HG03342 (cell line): ENCODE measurements at regions not wholly inside any gene's neighbourhood (a gene's known extent, or its start where the extent isn't known, plus 50 kb on each side); places are given as distances from the start of the nearest gene placed in this dataset.
"Not testable (repeated sequence)": the region's sequence is repeated elsewhere in the genome, so short reads cannot be mapped to it uniquely, and the experiment has no call there.

Experiments used
- ATAC-seq: cut with Tn5 transposase; IDR thresholded peaks from one replicate; pipeline ENCODE4 v1.9.1; 2021; ENCODE audit warnings: mild to moderate bottlenecking, moderate library complexity; ENCODE audit not compliant: unreplicated experiment

- no peak for ATAC-seq
These were observed 472.4 kb upstream of the UBE2E2 start for GRCh38 chr3:22730701-22731100.

GRCh38 chr3:22731901-22732300, 471.2 kb upstream of the UBE2E2 start:
- no peak for ATAC-seq

- no peak for ATAC-seq
These were observed 470.5 kb upstream of the UBE2E2 start for GRCh38 chr3:22732641-22733040.

GRCh38 chr3:22734207-22734606, 468.9 kb upstream of the UBE2E2 start:
- ATAC-seq, result no peak

DNA sequence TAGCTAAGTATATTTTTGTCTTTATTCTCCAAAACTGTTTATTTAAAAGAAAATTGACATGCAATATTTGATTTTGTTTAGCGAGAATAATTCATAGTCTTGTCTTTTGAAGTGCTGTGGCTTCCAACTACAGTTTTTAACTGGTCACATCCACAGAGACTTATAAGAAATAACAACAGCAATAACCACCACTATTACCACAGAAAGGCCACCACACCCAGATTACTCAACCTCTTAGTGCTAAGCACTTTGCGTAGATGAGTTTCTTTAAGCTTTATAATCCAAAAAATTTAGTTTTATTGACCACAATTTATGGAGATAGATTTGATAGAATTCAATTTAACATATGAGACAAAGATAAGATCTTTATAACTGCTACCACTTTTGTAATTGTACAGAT, 468.4 kb upstream of the UBE2E2 start:
- no peak for ATAC-seq

DNA sequence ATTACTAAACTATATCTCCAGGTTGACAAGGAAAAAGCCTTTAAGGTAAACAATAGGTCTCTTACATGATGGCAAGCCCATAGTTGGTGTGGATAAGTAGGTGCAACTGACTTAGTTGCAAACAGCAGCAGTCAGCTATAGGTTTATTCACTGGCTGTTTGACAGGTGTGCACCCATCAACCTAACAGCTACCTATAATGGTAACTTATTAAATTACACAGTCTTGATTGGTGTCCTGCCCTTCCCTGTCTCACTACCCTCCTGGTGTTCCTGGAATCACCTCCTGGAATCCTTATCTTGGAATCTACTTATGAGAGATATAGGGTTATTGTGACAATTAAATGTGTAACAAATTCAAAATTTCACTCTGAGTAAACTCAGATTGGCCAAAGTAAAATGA, 467.8 kb upstream of the UBE2E2 start:
- no peak for ATAC-seq

- ATAC-seq, result not testable (repeated sequence)
These were observed 459.7 kb upstream of the UBE2E2 start for GRCh38 chr3:22743386-22743785.

DNA sequence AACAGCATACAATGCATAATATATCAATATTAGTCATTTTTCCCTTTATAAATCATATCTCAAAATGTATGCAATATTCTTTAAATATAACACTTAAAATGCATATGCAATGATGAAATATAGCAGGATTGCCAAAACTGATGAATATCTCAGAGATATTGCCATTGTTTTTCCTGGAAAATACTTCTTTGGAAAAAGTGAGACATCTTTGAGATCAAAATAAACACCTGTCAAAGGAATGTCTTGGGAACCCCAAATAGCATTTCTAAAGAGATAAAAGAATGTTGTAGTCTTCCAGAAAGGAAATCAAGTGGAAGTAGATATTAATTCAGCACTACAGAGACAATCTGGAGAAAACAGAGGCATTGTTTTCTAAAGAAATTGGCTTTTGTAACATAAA, 457.8 kb upstream of the UBE2E2 start:
- ATAC-seq, result no peak

DNA sequence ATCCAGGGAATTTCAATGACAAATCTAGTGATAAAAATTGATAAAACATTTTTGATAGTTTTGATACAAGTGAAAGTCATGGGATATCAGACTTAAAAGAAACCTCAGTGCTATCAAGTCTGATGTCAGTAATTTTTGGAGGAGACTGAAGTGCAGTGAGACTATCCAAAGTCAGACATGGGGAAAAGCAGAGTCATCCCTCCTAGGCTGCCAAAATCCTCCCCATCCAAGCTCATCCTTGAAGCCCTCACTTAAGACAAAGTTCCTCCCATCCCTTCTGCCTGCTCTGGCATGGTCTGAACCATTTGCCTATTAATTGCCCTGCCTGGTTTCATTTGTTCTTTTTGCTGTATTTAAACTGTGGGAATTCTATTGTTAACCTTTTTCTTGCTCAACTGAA, 456.9 kb upstream of the UBE2E2 start:
- ATAC-seq, result no peak

- ATAC-seq, result no peak
These were observed 454.6 kb upstream of the UBE2E2 start for GRCh38 chr3:22748453-22749045.

DNA sequence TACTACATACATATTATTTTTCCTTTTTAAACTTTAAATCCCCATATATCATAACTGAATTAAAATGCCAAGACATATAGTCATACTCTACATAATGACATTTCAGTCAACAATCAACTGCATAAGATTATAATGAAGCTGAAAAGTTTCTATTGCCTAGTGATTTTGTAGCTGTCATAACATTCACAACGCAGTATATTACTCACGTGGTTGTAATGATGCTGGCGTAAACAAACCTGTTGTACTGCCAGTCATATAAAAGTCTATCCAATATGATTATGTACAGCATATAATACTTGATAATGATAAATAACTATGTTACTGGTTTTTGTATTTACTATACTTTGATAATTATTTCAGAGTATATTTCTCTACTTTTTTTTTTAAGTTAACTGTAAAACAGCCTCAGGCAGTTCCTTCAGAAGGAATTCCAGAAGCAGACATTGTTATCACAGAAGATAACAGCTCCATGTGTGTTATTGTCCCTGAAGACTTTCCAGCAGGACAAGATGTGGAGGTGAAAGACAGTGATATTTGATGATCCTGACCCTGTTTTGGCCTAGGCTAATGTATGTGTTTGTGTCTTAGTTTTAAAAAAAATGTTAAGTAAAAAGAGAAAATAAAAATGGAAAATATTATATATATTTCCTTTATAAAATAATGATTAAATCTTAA, 443.4 kb upstream of the UBE2E2 start:
- no peak for ATAC-seq

GRCh38 chr3:22765679-22766078, 437.4 kb upstream of the UBE2E2 start:
- no peak for ATAC-seq

DNA sequence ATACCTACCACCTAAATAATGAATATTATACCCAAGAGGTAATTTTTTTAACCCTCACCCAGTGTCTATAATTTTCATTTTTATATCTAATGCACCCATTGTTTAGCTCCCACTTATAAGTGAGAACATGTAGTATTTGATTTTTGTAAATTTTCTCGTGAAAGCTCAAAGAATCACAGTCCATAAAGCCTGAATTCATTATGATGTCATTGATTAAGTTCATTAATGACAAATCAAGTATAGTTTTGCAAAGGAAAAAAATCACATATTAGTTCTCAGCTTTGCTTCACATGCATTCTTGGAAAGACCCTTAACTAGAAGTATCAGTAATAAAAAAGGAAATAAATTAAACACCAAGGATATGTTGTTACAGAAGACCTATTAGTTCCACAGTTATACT, 425.3 kb upstream of the UBE2E2 start:
- ATAC-seq, result no peak

- no peak for ATAC-seq
These were observed 423.4 kb upstream of the UBE2E2 start for GRCh38 chr3:22779737-22780136.

DNA sequence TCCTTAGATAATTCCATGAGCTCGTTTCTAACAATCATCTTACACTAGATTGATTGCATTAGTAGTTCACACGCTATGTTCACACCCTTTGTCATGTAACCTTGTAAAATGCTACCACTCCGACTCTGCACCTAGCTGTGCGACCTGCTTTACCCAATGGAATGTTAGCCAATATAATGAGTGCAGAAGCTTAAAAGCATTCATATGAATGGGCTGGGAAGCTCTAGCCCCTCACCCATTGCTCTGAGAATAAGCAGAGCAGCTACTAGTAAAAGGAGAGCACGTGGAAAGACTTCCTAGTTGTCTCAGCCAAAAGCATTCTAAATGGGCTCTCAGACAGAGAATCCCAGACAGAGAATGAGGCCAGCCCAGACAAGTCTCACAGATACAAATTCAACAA, 410.6 kb upstream of the UBE2E2 start:
- ATAC-seq, result no peak

DNA sequence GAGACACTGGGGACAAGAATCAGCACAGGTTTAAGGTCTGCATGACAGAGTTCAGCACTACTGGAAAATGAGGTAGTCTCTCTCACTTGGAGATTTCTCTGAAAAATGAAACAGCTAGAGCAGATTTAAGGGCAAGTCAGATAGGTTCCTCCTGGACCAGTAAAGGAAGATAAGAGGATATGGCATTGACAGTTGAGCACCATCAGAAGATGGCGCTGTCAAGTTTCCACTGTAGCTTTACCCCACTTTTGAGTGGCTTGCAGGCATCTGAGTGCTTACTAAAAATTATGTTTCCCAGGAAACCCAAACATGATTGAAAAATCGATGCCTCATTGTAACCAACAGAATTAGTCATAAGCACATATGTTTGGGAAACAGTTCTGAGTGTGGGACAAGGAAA, 407.2 kb upstream of the UBE2E2 start:
- no peak for ATAC-seq

- no peak for ATAC-seq
These were observed 404.7 kb upstream of the UBE2E2 start for GRCh38 chr3:22798461-22798860.

DNA sequence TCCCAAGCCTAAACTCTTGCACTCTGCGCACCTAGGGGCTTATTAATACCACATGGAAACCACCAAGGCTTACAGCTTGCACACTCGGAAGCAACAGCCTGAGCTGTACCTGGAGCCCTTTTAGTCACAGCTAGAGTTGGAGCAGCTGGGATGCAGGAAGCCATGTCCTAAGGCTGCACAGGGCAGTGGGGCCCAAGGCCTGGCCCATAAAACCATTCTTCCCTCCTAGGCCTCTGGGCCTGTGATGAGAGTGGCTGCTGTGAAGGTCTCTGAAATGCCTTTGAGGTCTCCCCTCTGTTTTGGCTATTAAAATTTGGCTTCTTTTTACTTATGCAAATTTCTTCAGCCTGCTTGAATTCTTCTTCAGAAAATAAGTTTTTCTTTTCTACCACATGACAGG, 383.9 kb upstream of the UBE2E2 start:
- no peak for ATAC-seq

DNA sequence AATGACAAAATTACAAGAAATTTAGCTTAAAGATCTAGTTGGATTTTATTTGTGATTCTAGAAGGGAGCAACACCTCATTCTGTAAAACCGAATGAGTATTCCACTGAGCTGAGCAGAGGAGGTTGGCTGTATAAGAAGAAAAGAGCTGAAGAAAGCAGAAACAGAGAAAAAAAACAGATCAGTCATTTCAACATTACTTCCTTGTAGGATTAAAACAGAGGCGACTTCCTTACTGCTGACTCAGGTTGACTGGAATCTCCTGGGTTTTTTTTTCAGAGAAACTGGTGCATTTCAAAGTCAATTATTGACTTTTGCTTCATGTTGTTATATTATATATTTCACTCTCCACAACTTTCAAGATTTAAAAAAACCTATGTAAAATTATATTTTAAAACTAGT, 368.1 kb upstream of the UBE2E2 start:
- no peak for ATAC-seq

DNA sequence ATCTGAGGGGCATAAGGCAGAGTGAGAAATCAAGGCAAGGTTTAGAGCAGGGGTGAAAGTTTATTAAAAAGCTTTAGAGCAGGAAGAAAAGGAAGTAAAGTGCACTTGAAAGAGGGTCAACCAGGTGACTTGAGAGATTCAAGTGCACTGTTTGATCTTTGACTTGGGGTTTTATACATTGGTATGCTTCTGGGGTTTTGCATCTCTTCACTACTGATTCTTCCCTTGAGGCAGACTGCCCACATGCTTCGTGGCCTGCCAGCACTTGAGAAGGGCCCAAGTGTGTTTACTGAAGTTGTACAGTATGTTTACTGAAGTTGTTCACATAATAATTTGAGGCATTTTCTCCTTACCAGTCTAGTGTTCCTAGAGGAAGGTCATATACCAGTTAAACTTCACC, 367.0 kb upstream of the UBE2E2 start:
- no peak for ATAC-seq

GRCh38 chr3:22843854-22844253, 359.3 kb upstream of the UBE2E2 start:
- ATAC-seq, result no peak

DNA sequence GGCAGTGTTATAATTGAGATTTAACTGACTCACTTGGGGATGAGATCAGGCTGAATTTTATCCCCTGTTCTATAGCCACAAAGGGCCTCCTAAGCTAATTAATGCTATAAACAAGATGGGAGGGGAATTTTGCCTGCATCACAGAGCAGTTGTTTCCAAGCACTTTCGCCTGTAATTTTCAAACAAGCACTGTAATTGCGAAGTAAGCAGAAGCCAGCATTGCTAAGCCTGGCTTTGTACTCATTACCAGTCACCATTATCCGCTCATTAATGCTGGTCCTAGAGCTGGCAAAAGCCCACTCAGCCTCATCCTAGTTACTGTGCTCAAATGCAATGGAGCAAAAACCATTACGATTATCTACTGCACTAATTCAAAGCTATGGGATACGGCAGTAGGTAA, 356.6 kb upstream of the UBE2E2 start:
- ATAC-seq, result no peak

- ATAC-seq, result not testable (repeated sequence)
These were observed 353.5 kb upstream of the UBE2E2 start for GRCh38 chr3:22849583-22849982.
